MCF 10A (cell line): ENCODE measurements at regions not wholly inside any gene's neighbourhood (a gene's known extent, or its start where the extent isn't known, plus 50 kb on each side); places are given as distances from the start of the nearest gene placed in this dataset.

Experiments
- BruUV-seq: library from RNA; stranded (reverse); fragments of 400-500 nt; replicated peaks from 2 replicates; lab custom pipeline; 2021; lab: Mats Ljungman, UMichigan
- CTCF ChIA-PET: fragments of 300-600 bp; sonication (Branson Sonifier 250); formaldehyde crosslinking; extraction: SDS; loops from one replicate; lab custom pipeline; 2021; ENCODE audit warnings: antibody characterized with exemption, inconsistent platforms; lab: Yijun Ruan, JAX
- POLR2A ChIA-PET: fragments of 300-600, 350-650 bp; sonication (Branson Sonifier 250); formaldehyde crosslinking; extraction: SDS; loops from one replicate; lab custom pipeline; 2020; ENCODE audit warnings: antibody characterized with exemption, inconsistent platforms; lab: Yijun Ruan, JAX
- DNase-seq: peaks from one replicate; pipeline ENCODE4 v3.0.0-alpha.2; 2018; ENCODE audit not compliant: unreplicated experiment
- H3K27ac Mint-ChIP-seq: one replicate; pipeline ENCODE4 v1.8.0; 2022; ENCODE audit warnings: mild to moderate bottlenecking, low read depth, mixed read lengths; ENCODE audit not compliant: unreplicated experiment
- H3K27me3 Mint-ChIP-seq: one replicate; pipeline ENCODE4 v1.8.0; 2022; ENCODE audit warnings: mixed read lengths; ENCODE audit not compliant: insufficient read depth, unreplicated experiment
- H3K36me3 Mint-ChIP-seq: one replicate; pipeline ENCODE4 v1.8.0; 2022; ENCODE audit warnings: mild to moderate bottlenecking, moderate library complexity, mixed read lengths; ENCODE audit not compliant: insufficient read depth, unreplicated experiment
- H3K4me1 Mint-ChIP-seq: one replicate; pipeline ENCODE4 v1.8.0; 2022; ENCODE audit warnings: mixed read lengths; ENCODE audit not compliant: insufficient read depth, unreplicated experiment
- H3K4me3 Mint-ChIP-seq: one replicate; pipeline ENCODE4 v1.8.0; 2022; ENCODE audit warnings: mild to moderate bottlenecking, moderate library complexity, mixed read lengths; ENCODE audit not compliant: unreplicated experiment
- H3K9me3 Mint-ChIP-seq: one replicate; pipeline ENCODE4 v1.8.0; 2022; ENCODE audit warnings: mixed read lengths; ENCODE audit not compliant: unreplicated experiment
- intact Hi-C: fragments of 100-400 bp; cut with micrococcal nuclease; formaldehyde crosslinking; loops from 2 replicates; pipeline ENCODE4 v1.14.1; 2022
- TF ChIP-seq, protein P1 (sequence below): fragments of 200-600 bp; IDR thresholded peaks from one replicate; pipeline ENCODE4 v1.8.0; 2022; ENCODE audit warnings: antibody characterized with exemption, mild to moderate bottlenecking; ENCODE audit not compliant: unreplicated experiment

DNA sequence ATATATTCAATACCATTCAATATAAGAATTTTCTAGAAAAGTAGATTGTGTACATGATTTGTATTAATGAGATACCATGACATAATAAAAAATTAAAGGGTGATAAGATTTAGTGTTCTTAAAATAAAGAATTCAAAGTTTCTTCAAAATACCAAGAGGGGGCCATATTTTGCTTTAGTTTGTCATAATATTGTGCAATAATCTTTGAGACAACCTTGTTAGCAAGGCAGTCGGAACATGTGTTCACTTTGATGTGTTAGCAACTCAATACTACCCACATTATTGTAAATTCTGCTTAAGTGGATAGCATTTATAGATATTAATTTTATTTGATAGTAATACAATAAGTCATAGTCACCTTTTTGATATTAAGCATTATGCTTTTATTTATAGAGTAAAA is 241.3 kb upstream of the PDGFD start:
- ChIA-PET CTCF (interaction anchor here (0.5 kb wide), 1 partner anchor 222 kb away, joined by 4 read pairs; no protein-coding TSS in a partner anchor), POLR2A (interaction anchor here (0.9 kb wide), 1 partner anchor 11 kb away, joined by 3 read pairs; no protein-coding TSS in a partner anchor)
- Mint-ChIP-seq H3K4me3 (no peak overlapping the region), H3K9me3 (no peaks in the 10 kb centered on the region), H3K4me1 (no peaks in the 10 kb centered on the region), H3K27ac (no peak overlapping the region), H3K36me3 (no peaks in the 10 kb centered on the region), H3K27me3 (no peaks in the 10 kb centered on the region)
- BruUV-seq: no TSS peak
- TF ChIP-seq, protein P1, sequence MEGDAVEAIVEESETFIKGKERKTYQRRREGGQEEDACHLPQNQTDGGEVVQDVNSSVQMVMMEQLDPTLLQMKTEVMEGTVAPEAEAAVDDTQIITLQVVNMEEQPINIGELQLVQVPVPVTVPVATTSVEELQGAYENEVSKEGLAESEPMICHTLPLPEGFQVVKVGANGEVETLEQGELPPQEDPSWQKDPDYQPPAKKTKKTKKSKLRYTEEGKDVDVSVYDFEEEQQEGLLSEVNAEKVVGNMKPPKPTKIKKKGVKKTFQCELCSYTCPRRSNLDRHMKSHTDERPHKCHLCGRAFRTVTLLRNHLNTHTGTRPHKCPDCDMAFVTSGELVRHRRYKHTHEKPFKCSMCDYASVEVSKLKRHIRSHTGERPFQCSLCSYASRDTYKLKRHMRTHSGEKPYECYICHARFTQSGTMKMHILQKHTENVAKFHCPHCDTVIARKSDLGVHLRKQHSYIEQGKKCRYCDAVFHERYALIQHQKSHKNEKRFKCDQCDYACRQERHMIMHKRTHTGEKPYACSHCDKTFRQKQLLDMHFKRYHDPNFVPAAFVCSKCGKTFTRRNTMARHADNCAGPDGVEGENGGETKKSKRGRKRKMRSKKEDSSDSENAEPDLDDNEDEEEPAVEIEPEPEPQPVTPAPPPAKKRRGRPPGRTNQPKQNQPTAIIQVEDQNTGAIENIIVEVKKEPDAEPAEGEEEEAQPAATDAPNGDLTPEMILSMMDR: no peak
- intact Hi-C loops: no loop called here
- DNase-seq: no peak

DNA sequence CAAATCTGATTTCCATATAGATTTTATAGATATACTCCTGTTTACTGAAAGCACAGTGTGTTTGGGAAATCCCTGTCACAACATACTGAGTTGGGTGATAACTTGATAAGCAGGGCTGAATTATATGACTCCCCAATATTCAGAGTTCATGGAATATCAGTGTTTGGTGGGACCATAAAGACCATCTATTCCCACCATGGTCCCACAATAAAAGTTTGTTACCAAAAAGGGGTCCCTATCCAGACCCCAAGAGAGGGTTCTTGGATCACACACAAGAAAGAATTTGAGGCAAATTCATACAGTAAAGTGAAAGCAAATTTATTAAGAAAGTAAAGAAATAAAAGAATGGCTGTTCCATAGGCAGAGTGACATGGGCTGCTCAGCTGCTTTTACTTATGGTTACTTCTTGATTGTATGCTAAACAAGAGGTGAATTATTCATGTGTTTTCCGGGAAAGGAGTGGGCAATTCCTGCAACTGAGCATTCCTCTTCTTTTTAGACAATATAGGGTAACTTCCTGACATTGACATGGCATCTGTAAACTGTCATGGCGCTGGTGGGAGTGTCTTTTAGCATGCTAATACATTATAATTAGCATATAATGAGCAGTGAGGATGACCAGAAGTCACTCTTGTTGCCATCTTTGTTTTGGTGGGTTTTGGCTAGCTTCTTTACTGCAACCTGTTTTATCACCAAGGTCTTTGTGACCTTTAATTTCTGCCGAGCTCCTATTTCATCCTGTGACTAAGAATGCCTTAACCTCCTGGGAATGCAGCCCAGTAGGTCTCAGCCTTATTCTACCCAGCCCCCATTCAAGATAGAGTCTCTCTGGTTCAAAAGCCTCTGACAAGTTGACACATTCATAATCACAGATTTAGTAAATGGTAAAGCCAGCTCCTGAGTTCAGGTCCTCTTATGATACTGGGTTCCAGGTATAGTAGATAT is 240.6 kb upstream of the PDGFD start:
- Mint-ChIP-seq H3K36me3 (no peaks in the 10 kb centered on the region), H3K4me3 (no peak overlapping the region), H3K9me3 (no peaks in the 10 kb centered on the region), H3K27ac (no peak overlapping the region), H3K27me3 (no peaks in the 10 kb centered on the region), H3K4me1 (no peaks in the 10 kb centered on the region)
- BruUV-seq: no TSS peak
- peak; percentile 30 for DNase-seq
- TF ChIP-seq, protein P1: no peak
- ChIA-PET CTCF (no interaction called here), POLR2A (interaction anchor here (0.6 kb wide), 1 partner anchor 11 kb away, joined by 3 read pairs; no protein-coding TSS in a partner anchor)
- intact Hi-C loops: no loop called here

DNA sequence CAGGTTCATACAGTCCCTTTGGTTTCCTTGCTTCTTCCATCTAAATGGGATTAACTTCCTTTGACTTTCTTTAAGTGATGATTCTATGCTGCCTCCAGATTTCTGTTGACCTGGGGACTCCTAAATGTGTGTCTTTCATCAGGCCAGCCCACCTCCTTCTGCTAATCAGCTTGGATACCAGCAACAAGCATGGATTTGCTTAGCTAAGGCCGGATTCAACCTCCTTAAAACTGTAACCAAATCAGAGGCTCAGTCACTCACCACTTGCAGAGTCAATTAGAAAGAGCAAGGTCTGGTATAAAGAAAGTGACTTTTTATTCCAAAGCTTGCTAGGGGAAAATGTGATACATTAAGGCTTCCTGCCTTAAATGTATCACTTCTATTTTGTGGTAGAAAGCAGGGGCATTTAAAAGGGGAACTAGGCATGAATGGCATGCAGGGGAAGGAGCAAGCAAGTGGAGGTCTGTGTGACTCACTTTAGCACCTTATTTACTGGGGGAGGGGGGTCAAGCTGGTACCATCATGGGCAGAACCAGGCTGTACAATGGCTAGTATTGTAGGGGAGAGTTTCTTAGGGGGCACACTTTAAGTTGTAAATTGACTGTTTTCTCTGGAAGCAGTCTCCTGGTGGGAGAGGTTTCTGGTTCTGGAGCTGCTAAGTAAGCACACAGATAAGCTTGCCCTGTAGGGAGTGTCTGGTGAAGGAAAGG is 239.0 kb upstream of the PDGFD start:
- H3K4me1 Mint-ChIP-seq: no peaks in the 10 kb centered on the region
- no peak overlapping the region for H3K27ac Mint-ChIP-seq
- intact Hi-C loops: no loop called here
- TF ChIP-seq, protein P1: no peak
- H3K4me3 Mint-ChIP-seq: no peak overlapping the region
- H3K9me3 Mint-ChIP-seq: no peaks in the 10 kb centered on the region
- H3K36me3 Mint-ChIP-seq: no peaks in the 10 kb centered on the region
- DNase-seq: no peak
- no TSS peak for BruUV-seq
- no peaks in the 10 kb centered on the region for H3K27me3 Mint-ChIP-seq
- ChIA-PET CTCF (no interaction called here), POLR2A (interaction anchor here (0.6 kb wide), 1 partner anchor 60 kb away, joined by 4 read pairs; no protein-coding TSS in a partner anchor)

DNA sequence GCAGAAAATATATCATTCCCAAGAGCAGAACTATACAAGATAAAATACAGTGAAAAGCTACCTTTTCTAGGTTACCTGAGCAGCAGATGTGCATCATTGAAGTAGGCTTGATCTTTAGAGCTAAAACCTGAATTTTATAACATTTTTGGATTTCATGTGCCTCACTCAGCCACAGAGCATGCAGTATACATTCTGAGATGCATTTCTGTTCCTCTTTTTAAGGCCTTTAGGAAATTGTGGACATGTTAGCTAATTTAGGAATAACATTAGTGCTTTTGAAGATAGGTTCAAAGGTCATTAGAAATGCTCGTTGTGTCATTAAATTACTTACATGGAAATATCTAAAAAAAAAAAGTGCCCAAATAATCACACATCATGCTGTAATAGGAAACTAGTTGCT is 230.6 kb upstream of the PDGFD start:
- BruUV-seq: no TSS peak
- CTCF ChIA-PET: interaction anchor here (0.6 to 0.7 kb wide), 2 partner anchors 153 to 340 kb away, joined by 3 read pairs; no protein-coding TSS in a partner anchor
- H3K4me3 Mint-ChIP-seq: no peak overlapping the region
- H3K27ac Mint-ChIP-seq: no peak overlapping the region
- no peak for DNase-seq
- no peaks in the 10 kb centered on the region for H3K36me3 Mint-ChIP-seq
- TF ChIP-seq, protein P1: no peak
- POLR2A ChIA-PET: interaction anchor here (0.7 to 1.3 kb wide), 3 partner anchors 11 to 1619 kb away, joined by 3 read pairs; no protein-coding TSS in a partner anchor
- H3K9me3 Mint-ChIP-seq: no peaks in the 10 kb centered on the region
- H3K4me1 Mint-ChIP-seq: no peaks in the 10 kb centered on the region
- H3K27me3 Mint-ChIP-seq: no peaks in the 10 kb centered on the region
- intact Hi-C loops: no loop called here
